ENCODE measurements at regions not wholly inside any gene's neighbourhood (a gene's known extent, or its start where the extent isn't known, plus 50 kb on each side); places are given as distances from the start of the nearest gene placed in this dataset.
A peak's percentile ranks its signal among the peaks of the same experiment; 100 is the strongest.

DNA sequence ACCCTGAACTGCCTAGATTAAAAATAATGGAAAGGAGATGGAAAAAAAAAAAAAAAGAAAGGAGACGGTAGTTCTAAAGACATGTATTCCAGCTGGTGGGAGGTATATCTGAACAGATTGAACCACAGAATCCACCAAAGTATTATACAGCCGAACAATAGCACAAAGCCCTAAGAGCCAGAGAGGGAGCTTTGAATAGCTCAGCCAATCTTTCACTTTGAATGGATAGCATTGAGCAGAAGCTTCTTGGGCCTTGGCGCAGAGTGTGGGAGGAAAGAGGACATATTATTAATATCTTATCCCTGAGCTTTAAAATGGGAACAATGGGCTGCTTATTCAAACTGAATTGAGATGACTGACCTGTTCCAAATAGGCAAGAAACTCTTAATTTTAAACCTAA lies 147.8 kb upstream of the PAQR3 start:
- H3K4me3 ChIP-seq = no peak overlapping the region
- H3K4me1 ChIP-seq (ENCODE audit: low read depth) = peaks cover 41% of the 10 kb centered on the region
- TF ChIP-seq, protein P1, sequence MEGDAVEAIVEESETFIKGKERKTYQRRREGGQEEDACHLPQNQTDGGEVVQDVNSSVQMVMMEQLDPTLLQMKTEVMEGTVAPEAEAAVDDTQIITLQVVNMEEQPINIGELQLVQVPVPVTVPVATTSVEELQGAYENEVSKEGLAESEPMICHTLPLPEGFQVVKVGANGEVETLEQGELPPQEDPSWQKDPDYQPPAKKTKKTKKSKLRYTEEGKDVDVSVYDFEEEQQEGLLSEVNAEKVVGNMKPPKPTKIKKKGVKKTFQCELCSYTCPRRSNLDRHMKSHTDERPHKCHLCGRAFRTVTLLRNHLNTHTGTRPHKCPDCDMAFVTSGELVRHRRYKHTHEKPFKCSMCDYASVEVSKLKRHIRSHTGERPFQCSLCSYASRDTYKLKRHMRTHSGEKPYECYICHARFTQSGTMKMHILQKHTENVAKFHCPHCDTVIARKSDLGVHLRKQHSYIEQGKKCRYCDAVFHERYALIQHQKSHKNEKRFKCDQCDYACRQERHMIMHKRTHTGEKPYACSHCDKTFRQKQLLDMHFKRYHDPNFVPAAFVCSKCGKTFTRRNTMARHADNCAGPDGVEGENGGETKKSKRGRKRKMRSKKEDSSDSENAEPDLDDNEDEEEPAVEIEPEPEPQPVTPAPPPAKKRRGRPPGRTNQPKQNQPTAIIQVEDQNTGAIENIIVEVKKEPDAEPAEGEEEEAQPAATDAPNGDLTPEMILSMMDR (IDR thresholded peaks at IDR 0.05; ENCODE audit: low read depth, low read length) = no peak
- no peaks in the 10 kb centered on the region for H3K9me3 ChIP-seq (ENCODE audit: low read depth)
- H3K27ac ChIP-seq = no peak overlapping the region
- no peaks in the 10 kb centered on the region for H3K27me3 ChIP-seq
- no peaks in the 10 kb centered on the region for H3K36me3 ChIP-seq
- DNase-seq (ENCODE audit: low read depth in 1 of 2, low spot score in 1 of 2) = no peak

DNA sequence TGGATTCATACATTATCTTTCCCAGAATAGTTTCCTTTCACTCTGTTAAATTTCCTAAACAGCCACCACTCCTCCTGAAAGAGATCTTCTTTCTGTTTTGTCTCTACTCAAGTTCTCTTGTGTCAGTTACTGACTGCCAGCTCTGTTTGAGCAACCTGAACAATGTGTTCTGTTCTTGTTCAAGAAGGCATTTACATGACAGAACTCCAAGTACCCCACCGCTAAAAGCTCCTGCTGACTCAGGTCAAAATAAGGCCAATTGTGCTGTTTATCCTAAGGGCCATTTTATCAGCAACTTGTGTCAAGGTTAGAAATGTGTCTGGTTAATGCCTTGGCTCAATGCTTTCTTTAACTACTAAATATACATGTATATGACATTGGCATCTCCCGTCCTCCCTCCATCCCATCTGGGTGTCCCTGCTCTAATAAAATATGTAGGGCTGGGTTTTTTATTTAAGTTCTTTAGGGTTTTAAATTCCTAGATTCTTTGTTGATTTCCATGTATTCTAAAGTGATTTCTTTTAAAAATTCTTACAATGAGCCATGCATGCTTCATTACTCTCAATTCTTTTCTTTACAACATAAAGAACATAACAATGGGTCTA lies 144.3 kb upstream of the PAQR3 start:
- Histone ChIP-seq H3K27me3 (no peaks in the 10 kb centered on the region), H3K36me3 (no peaks in the 10 kb centered on the region), H3K27ac (peak overlapping the region; percentile 95), H3K4me1 (ENCODE audit: low read depth) (peaks cover 36% of the 10 kb centered on the region), H3K9me3 (ENCODE audit: low read depth) (no peaks in the 10 kb centered on the region), H3K4me3 (no peak overlapping the region)
- TF ChIP-seq, protein P1 (IDR thresholded peaks at IDR 0.05; ENCODE audit: low read depth, low read length) = no peak
- peak; percentile 3 to 96 for DNase-seq (ENCODE audit: low read depth in 1 of 2, low spot score in 1 of 2)

DNA sequence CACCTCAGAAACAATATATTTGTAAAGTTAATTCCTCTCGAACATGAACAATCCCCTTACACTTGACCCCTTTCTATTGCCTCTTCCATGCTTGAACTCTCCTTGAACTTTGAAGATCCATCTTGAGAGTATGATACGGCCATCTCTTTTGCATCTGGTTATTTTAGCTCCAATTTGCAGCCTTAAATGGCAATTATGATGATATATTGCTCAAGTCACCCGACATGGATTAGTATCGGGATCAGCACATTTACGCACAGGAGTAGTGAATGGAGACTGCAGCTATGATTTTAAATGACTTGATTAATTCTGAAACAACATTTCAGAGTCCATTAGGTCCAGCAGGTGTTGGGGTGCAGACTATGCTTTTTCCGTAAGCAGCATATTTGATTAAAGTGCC lies 143.8 kb upstream of the PAQR3 start:
- no peak overlapping the region for H3K4me3 ChIP-seq
- TF ChIP-seq, protein P1 (IDR thresholded peaks at IDR 0.05; ENCODE audit: low read depth, low read length) = no peak
- no peaks in the 10 kb centered on the region for H3K27me3 ChIP-seq
- no peaks in the 10 kb centered on the region for H3K9me3 ChIP-seq (ENCODE audit: low read depth)
- no peaks in the 10 kb centered on the region for H3K36me3 ChIP-seq
- peak overlapping the region; percentile 95 for H3K27ac ChIP-seq
- peaks cover 36% of the 10 kb centered on the region for H3K4me1 ChIP-seq (ENCODE audit: low read depth)
- DNase-seq (ENCODE audit: low read depth in 1 of 2, low spot score in 1 of 2) = peak in 1 of 2 donors; percentile 60

DNA sequence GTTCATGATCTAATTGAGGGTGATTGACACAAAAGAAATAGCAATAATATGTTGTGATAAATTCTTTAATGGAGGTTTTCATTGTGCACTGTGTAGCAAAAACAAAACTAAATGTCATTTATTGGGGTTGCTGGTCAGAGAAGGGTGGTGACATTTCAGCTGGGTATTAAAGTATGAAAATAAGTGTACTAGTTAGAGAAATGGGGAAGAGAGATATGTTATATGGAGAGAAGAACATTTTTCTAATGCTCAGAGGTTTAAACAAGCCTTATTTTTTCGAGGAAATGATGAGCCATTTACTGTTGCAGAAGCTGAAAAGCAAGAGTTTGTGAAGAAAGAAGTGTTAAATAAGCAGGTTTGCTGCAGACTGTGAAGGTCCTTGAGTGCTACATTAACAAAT lies 142.7 kb upstream of the PAQR3 start:
- Histone ChIP-seq H3K27me3 (no peaks in the 10 kb centered on the region), H3K9me3 (ENCODE audit: low read depth) (no peaks in the 10 kb centered on the region), H3K4me1 (ENCODE audit: low read depth) (peaks cover 36% of the 10 kb centered on the region), H3K27ac (peak overlapping the region; percentile 95), H3K4me3 (no peak overlapping the region), H3K36me3 (no peaks in the 10 kb centered on the region)
- TF ChIP-seq, protein P1 (IDR thresholded peaks at IDR 0.05; ENCODE audit: low read depth, low read length) = no peak
- DNase-seq (ENCODE audit: low read depth in 1 of 2, low spot score in 1 of 2) = no peak

DNA sequence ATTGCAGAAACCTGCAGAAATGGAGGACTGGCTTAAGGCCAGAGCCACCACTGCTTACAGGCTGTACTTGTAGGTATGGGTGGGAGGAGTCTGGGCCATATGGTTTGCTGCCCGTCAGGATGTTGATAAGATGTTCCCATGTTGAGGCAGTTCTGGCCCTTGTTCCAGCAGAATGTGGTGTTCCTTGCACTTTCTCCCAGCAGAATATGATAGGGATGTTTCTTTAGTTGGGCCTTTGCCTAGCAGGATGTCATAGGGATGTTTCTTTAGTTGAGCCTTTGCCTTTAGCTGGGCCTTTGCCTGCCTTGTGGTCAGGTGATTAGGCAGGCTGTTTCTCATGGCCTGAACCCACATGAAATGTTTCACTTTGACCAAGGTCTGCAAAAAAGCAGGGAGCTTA lies 139.1 kb upstream of the PAQR3 start:
- Histone ChIP-seq H3K9me3 (ENCODE audit: low read depth) (no peaks in the 10 kb centered on the region), H3K27ac (peak overlapping the region; percentile 70), H3K4me3 (no peak overlapping the region), H3K27me3 (no peaks in the 10 kb centered on the region), H3K36me3 (no peaks in the 10 kb centered on the region), H3K4me1 (ENCODE audit: low read depth) (peaks cover 27% of the 10 kb centered on the region)
- TF ChIP-seq, protein P1 (IDR thresholded peaks at IDR 0.05; ENCODE audit: low read depth, low read length) = no peak
- peak in 1 of 2 donors; percentile 30 for DNase-seq (ENCODE audit: low read depth in 1 of 2, low spot score in 1 of 2)
